Astrocyte of the spinal cord (primary cell): ENCODE measurements at regions not wholly inside any gene's neighbourhood (a gene's known extent, or its start where the extent isn't known, plus 50 kb on each side); places are given as distances from the start of the nearest gene placed in this dataset.

Experiments used
- DNase-seq: peaks from one replicate; pipeline ENCODE4 v3.0.0; 2011; ENCODE audit warnings: low read depth, low spot score
- H3K4me3 ChIP-seq: 2 replicates; pipeline ENCODE4 v1.5.1; 2011; ENCODE audit warnings: low read depth, mild to moderate bottlenecking, low read length, moderate library complexity
- CTCF ChIP-seq: IDR thresholded peaks from 2 replicates; pipeline ENCODE4 v1.5.1; 2012; ENCODE audit warnings: low read depth, mild to moderate bottlenecking, low read length, inconsistent platforms
- in situ Hi-C: cut with HindIII; loops from 2 replicates; pipeline ENCODE4 v1.10.0; 2017; ENCODE audit warnings: low sequenced_read_pairs

DNA sequence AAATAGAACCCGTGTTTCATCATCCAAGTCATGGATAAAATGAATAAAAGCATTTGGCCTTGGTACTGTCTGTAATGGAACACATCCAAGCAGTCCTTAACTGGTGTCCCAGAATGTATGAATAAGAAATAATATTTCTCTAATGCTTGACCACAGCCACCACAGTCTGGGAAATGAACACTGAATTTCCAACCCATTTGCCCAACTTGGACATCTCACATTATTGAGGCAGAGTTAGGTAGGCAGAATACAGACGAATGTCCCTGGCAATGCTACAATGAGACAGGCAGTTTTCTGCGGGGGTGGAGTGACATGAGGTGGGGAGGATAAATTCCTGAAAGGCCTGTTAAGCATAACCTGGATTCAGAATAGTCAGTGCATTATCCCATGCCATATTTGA is 245.7 kb downstream of the ZIC1 start:
- in situ Hi-C loops: no loop called here
- no peak for TF ChIP-seq CTCF
- H3K4me3 ChIP-seq: no peak overlapping the region
- DNase-seq: peak; percentile 80

DNA sequence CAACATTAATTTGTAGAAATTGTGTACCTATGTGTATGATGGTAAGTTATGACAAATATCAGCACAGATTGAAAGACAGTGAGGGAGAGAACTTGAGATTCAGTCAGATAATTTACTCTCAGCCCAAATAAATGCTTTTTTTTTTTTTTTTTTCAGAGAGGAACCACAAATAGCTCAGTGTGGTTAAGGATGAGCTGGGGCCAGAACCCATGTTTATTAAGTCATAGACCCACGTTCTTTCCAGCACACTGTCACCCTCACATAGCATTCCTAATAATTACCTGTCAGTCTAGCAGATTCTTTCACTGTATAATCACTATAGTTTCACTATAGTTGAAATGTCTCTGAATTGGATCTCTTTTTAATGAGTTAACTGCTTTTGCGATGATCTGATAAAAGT is 246.1 kb downstream of the ZIC1 start:
- in situ Hi-C loops: no loop called here
- no peak overlapping the region for H3K4me3 ChIP-seq
- TF ChIP-seq CTCF: no peak
- peak; percentile 64 for DNase-seq

DNA sequence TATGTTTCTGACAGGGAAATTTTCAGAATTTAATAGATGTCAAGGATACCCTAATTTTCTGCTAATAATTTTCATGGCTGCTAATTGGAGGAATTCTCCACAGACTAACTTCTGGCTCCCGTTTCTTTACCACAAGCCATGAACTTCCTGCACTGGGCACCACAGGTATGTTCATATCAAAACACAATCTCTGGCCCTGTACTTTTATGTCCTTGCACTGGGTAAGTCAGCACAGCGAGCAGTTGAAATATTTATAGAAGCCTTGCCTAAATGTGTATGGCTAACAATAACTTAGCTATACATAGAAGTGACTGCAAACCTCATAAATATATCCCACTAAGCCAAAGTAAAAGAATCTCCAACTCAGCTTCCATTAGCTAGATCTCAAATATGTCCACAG is 246.9 kb downstream of the ZIC1 start:
- TF ChIP-seq CTCF: no peak
- DNase-seq: peak; percentile 67
- H3K4me3 ChIP-seq: no peak overlapping the region
- in situ Hi-C loops: no loop called here

- no peak for DNase-seq
- in situ Hi-C loops: no loop called here
- TF ChIP-seq CTCF: no peak
- H3K4me3 ChIP-seq: no peak overlapping the region
These were observed 252.8 kb downstream of the ZIC1 start for GRCh38 chr3:147661916-147662315.

- no peak for DNase-seq
These were observed 253.5 kb downstream of the ZIC1 start for GRCh38 chr3:147662705-147663104.

DNA sequence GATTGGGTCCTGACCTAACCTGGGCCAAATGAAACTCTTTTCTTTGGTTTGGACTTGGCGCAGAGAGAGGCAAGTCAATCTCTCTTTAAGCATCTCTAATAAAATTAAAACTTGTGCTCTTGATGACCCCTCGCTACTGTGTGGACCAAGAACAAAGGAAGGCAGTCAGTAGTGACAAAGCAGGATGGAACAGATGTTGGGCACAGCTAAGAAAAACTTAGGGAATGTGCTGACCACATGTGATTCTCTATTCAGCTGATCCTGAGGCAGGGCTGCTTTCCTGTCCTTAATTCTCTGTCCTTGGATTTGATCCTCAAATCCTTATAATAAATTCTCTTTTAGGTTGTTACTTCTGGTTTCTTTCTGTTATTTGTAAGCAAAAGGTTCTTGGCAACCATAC is 259.9 kb downstream of the ZIC1 start:
- in situ Hi-C loops: no loop called here
- H3K4me3 ChIP-seq: no peak overlapping the region
- TF ChIP-seq CTCF: no peak
- no peak for DNase-seq

More at GRCh38 chr3:147662705-147663104, 253.5 kb downstream of the ZIC1 start:
- H3K4me3 ChIP-seq: no peak overlapping the region
- in situ Hi-C loops: no loop called here
- no peak for TF ChIP-seq CTCF

- DNase-seq: no peak
- in situ Hi-C loops: no loop called here
- no peak for TF ChIP-seq CTCF
- no peak overlapping the region for H3K4me3 ChIP-seq
These were observed 262.9 kb downstream of the ZIC1 start for GRCh38 chr3:147672035-147672434.
